Stimulated activated CD4-positive, alpha-beta T cell treated with anti-CD3 and anti-CD28 coated beads, Interleukin-4, amount 100 ng/mL, for 4 hours (primary cell): ENCODE measurements at regions not wholly inside any gene's neighbourhood (a gene's known extent, or its start where the extent isn't known, plus 50 kb on each side); places are given as distances from the start of the nearest gene placed in this dataset.
"Not testable (repeated sequence)": the region's sequence is repeated elsewhere in the genome, so short reads cannot be mapped to it uniquely, and the experiment has no call there.

Source experiments
- DNase-seq, 2 experiments: peaks; one replicate each; pipeline ENCODE4 v3.0.0-alpha.2; 2020

- DNase-seq, result no peak
Observed at GRCh38 chr18:42486271-42486670, 531.2 kb downstream of the PIK3C3 start.

GRCh38 chr18:42508683-42509296, 553.8 kb downstream of the PIK3C3 start:
- DNase-seq, result no peak

- DNase-seq, result no peak
Observed at GRCh38 chr18:42509750-42510415, 554.8 kb downstream of the PIK3C3 start.

GRCh38 chr18:42510540-42510939, 555.5 kb downstream of the PIK3C3 start:
- DNase-seq, result no peak

GRCh38 chr18:42513441-42513840, 558.4 kb downstream of the PIK3C3 start:
- DNase-seq, result no peak

GRCh38 chr18:42514512-42514911, 559.5 kb downstream of the PIK3C3 start:
- no peak for DNase-seq

GRCh38 chr18:42517896-42518295, 562.9 kb downstream of the PIK3C3 start:
- DNase-seq, result no peak

GRCh38 chr18:42518331-42518730, 563.3 kb downstream of the PIK3C3 start:
- DNase-seq, result not testable (repeated sequence)

GRCh38 chr18:42520138-42520537, 565.1 kb downstream of the PIK3C3 start:
- no peak for DNase-seq

- no peak for DNase-seq
Observed at GRCh38 chr18:42525905-42526304, 570.9 kb downstream of the PIK3C3 start.

- DNase-seq, result no peak
Observed at GRCh38 chr18:42527766-42528165, 572.7 kb downstream of the PIK3C3 start.

GRCh38 chr18:42530276-42530675, 575.2 kb downstream of the PIK3C3 start:
- DNase-seq, result no peak

- DNase-seq, result no peak
Observed at GRCh38 chr18:42532119-42532518, 577.1 kb downstream of the PIK3C3 start.

- DNase-seq, result no peak
Observed at GRCh38 chr18:42533009-42533575, 578.1 kb downstream of the PIK3C3 start.

- DNase-seq, result no peak
Observed at GRCh38 chr18:42533616-42534015, 578.6 kb downstream of the PIK3C3 start.

- DNase-seq, result no peak
Observed at GRCh38 chr18:42534313-42534712, 579.3 kb downstream of the PIK3C3 start.

- DNase-seq, result no peak
Observed at GRCh38 chr18:42536442-42536841, 579.0 kb downstream of the RIT2 start.

GRCh38 chr18:42537291-42537690, 578.2 kb downstream of the RIT2 start:
- DNase-seq, result no peak

GRCh38 chr18:42544901-42545300, 570.6 kb downstream of the RIT2 start:
- no peak for DNase-seq

GRCh38 chr18:42545825-42546224, 569.7 kb downstream of the RIT2 start:
- no peak for DNase-seq

- DNase-seq, result no peak
Observed at GRCh38 chr18:42548493-42548892, 567.0 kb downstream of the RIT2 start.

- DNase-seq, result no peak
Observed at GRCh38 chr18:42549596-42549995, 565.9 kb downstream of the RIT2 start.

- not testable (repeated sequence) for DNase-seq
Observed at GRCh38 chr18:42552559-42552958, 562.9 kb downstream of the RIT2 start.

- DNase-seq, result no peak
Observed at GRCh38 chr18:42559069-42559690, 556.3 kb downstream of the RIT2 start.
